GM12892 (cell line): ENCODE measurements at regions not wholly inside any gene's neighbourhood (a gene's known extent, or its start where the extent isn't known, plus 50 kb on each side); places are given as distances from the start of the nearest gene placed in this dataset.

Experiments
- POLR2A ChIP-seq: IDR thresholded peaks from 2 replicates; pipeline ENCODE4 v1.6.1; 2011; ENCODE audit warnings: low read depth, low read length, control low read depth
- POLR2AphosphoS5 ChIP-seq: IDR thresholded peaks from 2 replicates; pipeline ENCODE4 v1.6.1; 2011; ENCODE audit warnings: low read depth, low read length, control low read depth
- TAF1 ChIP-seq: IDR thresholded peaks from 2 replicates; pipeline ENCODE4 v1.6.1; 2011; ENCODE audit warnings: low read depth, mild to moderate bottlenecking, control low read depth, low read length, borderline replicate concordance

GRCh38 chr6:98117068-98117467, 717.3 kb upstream of the POU3F2 start:
- TF ChIP-seq POLR2A (no peak), POLR2AphosphoS5 (no peak), TAF1 (no peak)
